NCI-H226 (cell line): ENCODE measurements at regions not wholly inside any gene's neighbourhood (a gene's known extent, or its start where the extent isn't known, plus 50 kb on each side); places are given as distances from the start of the nearest gene placed in this dataset.

Source experiments
- DNase-seq: peaks from one replicate; pipeline ENCODE4 v3.0.0-alpha.2; 2015

DNA sequence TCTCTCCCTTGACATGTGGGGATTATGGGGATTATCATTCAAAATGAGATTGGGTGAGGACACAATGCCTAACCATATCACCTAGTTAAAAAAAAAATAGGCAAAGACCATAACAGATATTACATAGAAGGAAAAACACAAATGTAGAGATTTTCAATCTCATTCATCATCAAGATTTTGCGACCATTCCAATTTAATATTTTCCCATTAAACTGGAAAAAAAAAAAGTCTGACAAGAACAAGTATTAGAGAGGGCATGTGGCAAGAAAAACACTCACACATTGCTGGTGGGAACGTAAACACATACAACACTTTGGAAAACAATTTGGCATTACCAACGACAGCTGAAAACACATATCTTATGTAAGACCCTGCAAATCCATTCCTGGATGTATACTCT lies 71.0 kb upstream of the MYCN start:
- no peak for DNase-seq

DNA sequence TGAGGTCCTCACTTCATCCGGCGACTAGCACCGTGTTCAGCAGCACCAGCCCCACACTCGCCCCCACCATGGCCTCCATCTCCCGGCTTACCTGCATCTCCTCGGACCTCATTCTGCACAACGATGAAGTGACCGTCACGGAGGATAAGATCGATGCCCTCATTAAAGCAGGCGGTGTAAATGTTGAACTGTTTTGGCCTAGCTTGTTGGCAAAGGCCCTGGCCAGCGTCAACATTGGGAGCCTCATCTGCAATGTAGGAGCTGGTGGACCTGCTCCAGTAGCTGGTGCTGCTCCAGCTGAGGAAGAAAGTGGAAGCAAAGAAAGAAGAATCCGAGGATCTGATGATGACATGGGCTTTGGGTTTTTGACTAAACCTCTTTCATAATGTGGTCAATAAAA lies 70.5 kb upstream of the MYCN start:
- DNase-seq, result no peak

DNA sequence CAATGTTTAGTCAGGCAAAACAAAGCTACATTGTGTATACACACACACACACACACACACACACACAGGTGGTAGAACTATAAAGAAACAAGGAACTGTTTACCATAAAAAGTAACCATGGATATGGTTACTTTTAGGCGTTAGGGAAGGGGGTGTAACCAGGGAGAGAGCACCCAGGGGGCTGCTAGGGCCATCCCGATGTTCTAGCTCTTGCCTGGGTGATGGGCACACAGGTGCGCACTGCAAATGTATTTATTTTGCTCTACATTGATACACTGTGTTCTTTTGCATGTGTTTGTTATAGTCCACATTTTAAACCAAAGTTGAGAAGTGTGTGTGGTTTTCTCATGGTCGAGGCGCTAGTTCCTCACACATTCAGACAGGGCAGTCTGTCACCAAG lies 69.8 kb upstream of the MYCN start:
- no peak for DNase-seq

DNA sequence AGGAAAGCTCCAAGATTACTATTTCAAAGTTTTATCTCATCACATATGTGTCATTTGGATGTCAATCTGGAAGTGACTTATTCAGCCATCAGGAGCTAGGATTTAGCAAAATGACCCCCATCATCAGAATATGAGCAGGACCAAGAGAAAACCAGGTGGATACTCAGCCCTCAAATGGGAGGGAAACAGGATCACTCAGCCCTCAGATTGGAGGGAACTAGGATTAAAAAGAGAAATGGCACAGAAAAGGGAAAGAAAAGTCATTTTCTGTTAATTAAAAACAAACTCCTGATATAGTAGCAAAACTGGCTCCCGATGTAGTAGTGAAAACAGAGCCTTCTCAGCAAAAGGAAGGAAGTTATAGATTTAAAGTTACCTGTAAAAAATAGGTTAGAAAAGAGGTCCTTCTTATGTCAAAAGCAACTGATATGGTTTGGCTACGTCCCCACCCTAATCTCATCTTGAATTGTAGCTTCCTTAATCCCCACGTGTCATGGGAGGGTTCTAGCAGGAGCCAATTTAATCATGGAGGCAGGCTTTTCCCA lies 69.0 kb upstream of the MYCN start:
- DNase-seq, result no peak

DNA sequence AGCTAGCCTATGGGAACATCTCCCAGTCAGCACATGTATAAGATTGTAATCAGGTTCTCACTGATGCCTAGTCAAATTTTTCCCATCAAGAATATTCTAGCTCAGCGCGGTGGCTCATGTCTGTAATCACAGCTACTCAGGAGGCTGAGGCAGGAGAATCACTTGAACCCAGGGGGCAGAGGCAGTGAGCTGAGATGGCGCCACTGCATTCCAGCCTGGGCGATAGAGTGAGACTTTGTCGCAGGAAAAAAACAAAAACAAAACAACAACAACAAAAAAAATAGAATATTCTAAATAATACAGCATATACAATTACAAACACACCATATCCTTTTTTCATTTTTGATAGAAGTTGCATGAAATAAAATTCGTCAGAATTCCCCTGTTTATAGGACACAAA lies 67.5 kb upstream of the MYCN start:
- no peak for DNase-seq

DNA sequence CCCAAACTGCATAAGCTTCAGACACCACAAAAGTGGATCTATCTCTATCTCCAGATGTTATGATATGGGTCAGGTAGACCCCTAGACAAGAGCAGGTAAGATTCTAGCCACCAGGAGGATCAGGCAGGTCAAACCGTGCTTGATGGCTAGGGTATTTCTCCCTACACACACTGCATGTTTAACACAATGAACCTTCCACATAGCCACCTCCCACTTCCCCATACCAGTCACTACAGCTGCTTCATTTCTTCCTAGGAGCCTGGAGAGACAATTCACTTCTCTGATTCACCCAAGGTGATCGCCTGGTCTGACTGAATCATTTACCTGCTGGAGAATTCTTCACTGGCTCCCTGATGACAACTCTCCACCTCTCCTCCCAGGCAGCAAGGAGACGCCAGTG lies 66.0 kb upstream of the MYCN start:
- DNase-seq, result no peak

DNA sequence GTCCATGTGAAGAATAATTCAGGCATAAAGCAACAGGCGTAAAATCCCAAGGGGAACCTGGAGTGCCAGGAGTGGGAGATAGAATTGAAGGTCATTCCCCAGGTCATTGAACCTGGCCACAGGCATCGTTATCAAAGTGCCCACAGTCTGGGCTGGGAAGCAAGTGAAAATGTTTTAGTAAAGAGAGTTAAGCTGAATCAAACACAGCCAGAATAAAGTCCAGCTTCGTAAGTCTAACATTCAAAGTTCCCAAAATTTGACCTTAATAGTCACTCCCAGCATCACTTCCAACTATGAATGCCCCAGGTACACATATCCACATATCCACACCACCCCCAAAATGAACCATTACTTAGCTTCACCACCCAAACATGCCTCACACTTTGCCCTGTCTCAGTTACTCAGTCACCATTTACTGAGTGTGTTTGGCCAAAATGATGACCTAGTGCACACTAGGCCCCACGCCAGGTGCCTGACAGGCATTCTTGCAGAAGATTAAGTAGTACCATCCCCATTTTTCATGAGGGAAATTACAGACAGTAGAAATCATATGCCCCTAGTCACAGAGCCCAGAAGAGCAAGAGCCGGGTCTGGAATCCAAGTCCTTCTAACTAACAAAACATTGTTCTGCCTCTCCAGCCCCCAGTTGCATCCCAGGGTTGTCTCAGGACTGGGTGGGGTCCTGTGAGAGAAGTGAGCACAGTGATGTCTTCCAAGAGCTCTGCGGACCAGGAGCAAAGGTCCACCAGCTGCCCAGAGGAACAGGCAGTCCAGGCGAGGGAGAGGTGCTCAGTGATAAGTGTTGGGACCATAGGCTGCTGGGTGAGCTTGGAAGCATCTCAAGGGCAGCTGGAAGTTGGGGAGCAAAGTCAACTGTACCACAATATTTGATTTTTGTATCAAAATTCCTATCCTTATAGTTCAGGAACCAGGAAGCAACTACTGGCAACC lies 65.2 kb upstream of the MYCN start:
- no peak for DNase-seq

DNA sequence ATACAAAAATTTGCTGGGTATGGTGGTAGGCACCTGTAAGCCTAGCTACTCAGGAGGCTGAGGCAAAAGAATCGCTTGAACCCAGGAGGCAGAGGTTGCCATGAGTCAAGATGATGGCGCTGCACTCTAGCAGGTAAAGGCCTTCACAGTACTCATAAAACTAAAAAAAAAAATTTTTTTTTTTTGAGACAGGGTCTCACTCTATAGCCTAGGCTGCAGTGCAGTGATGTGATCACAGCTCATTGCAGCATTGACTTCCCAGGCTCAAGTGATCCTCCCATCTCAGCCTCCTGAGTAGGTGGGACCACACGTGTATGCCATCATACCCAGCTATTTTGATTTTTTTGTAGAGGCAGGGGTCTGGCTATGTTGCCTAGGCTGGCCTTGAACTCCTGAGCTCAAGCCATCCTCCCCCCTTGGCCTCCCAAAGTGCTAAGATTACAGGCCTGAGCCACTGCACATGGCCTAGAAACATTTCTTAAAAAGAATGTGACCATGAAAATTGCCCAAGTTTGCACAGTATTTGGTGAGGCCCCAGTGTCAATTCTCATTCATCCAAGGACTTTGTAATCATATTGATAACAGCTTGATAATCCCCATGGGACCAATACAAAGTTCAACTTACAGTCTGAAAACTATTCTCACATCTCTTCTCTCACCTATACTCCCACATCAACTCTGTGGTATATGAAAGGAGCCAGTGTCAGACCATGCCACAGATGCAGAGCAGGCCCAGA lies 64.2 kb upstream of the MYCN start:
- DNase-seq, result no peak

DNA sequence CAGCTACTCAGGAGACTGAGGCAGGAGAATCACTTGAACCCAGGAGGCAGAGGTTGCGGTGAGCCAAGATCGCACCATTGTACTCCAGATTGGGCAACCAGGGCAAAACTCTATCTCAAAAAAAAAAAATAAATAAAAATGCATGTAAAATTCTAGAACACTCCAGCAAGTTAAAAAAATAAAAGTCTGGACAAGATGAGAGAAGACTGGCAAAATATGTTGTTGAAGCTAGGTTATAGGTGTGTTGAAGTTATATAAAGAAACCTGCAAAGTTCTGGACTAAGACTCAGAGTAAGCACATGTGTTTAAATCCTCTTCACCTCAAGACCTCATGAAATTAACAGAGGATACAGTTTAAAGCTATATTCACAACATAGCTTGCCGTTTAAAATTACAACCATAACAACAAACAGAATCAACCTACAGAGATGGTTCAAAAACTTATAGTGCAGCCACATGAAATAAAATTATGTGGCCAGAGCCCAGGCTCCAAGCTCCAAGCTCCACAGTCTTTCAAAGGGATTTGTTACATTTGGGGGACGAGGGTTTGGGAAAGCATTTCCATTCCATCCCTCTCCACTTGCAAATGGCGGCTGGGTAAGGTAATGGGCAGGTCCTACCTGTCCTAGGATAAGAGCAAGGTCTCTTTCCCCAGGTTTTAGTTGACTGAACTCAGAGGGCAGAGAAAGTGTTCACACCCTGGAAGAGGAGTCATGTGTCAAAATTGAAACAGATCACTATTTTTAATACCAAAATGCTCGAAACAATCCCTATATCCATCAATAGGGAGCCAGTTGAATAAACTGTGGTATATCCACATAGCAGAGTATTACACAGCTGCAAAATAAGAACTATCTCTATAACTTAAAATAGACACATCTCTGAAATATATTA lies 59.9 kb upstream of the MYCN start:
- DNase-seq, result no peak

DNA sequence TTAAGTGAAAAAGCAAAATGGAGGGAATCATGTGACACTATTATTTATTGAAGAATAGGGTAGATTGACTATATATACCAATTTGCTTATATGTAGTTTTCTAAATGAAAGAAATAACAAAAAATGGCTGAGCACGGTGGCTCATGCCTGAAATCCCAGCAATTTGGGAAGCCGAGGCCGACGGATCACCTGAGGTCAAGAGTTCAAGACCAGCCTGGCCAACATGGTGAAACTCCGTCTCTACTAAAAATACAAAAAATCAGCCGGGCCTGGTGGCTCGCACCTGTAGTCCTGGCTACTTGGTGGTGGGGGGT lies 59.3 kb upstream of the MYCN start:
- DNase-seq, result no peak

DNA sequence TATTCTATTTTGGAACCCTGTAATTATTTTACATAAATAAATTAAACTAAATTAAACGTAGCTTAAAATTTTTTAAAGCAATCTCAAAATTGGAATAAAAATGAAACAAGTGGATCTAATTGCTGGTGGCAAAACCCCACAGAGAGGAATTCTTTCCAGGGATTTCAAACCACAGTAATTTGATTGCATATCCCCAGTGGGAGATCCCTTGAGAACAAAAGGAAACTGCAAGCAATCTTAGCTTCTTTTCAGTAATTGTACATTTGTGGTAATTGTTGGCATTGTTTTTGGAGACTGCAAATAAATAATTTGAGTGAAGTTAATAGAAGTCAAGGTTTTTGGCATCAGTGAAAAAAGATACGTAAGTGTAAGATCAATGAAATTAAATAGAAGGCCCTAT lies 58.7 kb upstream of the MYCN start:
- no peak for DNase-seq

DNA sequence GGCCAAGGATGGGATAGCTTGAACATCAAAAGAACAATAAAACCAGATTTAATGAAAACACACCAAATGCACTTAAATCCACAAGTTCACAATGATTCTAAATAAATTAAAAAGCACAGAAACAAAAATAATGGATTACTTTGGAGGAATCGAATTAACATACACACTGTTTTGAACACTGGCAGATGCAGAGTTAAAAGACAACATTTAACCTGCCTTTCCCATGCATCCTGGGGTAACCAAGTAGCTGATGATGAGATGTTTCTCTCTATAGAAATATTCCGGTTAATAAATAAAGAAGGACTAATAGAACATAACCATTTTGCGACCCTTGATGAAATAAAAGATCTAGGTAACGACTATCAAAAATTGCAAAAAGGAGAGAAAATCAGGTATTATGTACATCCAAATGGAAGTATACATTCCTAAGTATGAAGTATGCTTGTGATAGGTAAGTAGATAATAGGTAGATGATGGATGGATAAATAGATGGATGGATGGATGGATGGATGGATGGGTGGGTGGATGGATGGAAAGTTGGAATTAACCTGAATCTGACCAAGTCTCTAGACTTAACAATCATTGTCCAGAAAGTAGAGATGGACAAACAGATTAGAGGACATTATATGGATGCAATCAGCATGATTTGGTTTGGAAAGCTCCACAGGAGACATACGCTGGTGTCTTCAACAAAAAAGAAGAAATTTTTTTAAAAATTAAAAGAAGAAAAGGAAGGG lies 57.4 kb upstream of the MYCN start:
- DNase-seq, result no peak

DNA sequence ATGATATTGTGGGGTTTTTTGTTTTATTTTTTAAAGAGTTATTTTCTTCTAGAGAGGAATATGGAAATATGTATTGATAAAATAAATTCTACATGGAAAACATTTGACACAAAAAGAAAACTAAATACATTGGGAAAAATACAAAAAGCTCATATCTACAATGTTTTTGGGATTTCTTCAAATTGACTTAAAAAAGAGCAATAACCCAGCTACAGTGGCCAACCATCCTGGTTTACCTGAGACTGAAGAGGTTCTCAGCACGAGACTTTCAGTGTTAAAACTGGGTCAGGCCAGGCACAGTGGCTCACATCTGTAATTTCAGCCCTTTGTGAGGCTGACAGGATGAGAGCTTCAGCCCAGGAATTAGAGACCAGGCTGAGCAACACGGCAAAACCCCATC lies 56.7 kb upstream of the MYCN start:
- no peak for DNase-seq

DNA sequence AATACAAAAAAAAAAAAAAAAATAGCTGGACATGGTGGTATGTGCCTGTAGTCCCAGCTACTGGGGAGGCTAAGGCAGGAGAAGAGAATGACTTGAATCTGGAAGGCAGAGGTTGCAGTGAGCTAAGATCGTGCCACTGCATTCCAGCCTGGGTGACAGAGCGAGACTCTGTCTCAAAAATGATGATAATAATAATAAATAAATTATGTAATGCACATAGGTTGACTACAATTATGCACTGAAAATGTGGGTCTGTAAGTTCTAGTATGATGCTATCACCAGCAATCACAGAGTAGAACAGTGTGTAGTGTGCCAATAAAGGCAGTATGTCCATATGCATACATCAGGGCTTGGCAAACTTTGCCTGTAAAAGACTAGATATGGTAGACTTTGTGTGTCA lies 55.6 kb upstream of the MYCN start:
- DNase-seq, result no peak

DNA sequence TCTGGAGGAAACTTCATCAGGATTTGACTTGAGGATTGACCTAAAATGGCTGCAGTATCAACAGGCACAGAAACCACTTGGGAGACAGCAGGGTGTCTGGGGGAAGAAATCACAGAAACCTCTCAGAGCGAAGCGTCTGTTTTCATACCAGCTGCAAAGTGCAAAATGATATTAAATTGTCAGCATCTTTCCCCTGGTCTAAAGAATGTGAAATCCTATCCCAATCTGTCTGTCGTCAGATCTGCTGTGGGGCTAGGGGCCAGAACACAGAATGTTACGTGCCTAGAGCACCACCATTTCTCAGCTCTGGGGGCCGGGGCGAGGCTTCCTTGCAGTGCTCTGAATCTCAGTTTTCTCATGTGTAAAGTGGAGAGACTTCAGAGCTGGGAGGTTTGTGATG lies 54.1 kb upstream of the MYCN start:
- DNase-seq, result no peak

DNA sequence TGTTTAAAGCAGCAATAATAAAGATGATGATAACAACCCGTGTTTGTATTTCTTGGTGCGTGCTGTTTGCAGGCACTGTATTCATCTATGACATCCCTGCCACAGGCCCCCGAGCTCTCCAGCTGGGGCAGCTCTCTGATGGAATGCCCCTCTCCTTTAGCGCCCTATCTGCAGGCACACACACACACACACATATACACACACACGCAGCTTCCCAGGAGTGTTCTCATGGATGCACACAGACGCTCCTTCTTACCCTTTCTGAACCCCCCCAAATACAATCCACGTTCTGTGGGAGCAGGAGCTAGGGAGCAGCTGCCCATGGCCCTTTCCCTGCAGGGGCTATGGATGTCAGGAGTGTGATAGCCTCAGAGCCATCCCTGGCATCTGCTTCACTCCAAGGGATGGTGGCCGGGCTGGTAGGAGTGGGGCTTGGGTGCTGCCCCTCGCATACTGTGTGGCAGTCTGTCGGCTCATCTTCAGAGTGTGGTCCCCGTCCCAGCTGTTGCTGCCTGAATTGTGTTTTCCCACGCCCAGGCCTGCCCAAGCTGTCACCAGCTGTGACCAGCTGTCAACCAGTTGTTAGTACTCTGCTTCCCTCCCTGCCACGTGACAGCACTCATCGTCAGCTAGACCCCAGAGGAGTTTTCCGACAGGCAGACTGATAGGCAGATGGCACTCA lies 50.8 kb upstream of the MYCN start:
- no peak for DNase-seq

DNA sequence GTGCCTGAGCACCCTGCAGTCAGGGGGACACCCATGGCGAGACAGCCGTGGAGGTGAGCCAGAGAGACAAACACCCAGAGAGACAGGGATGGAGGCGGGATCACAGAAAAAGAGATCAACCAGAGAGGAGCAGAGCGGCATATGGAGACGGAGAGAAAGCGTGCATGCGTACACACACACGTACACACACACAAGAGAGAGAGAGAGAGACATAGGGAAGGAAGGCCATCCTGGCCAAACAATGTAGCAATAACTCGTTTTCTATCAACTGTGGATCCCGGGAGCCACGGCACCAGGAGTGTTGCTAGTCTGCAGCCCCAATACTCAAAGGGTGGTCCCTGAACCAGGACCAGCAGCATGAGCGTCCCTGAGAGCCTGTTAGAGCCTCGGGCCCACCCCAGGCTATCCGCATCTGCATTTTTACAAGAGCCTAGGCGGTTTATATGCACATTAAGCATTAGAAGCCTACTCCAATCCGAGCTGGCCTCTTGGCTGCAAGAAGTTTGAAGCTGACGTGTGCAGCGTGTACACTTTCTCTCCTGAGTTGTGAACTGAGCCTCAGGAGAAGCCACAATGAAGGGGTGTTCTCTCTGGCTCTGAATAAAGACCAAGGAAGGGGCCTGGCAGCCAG lies 50.1 kb upstream of the MYCN start:
- DNase-seq, result no peak
